Testis (tissue), 2 donors: ENCODE measurements at regions not wholly inside any gene's neighbourhood (a gene's known extent, or its start where the extent isn't known, plus 50 kb on each side); places are given as distances from the start of the nearest gene placed in this dataset.

Experiments used
- CTCF ChIP-seq, 3 experiments: fragments of 450-650 bp in 2 of 3; fragments of 200-600 bp in 1 of 3; sonication (generic) in 1 of 3; IDR thresholded peaks; one replicate each; pipeline ENCODE4 v1.5.1; 2016 to 2019; ENCODE audit warnings: antibody characterized with exemption in 3 of 3, mild to moderate bottlenecking in 2 of 3, moderate library complexity in 1 of 3
- POLR2A ChIP-seq: fragments of 450-650 bp; IDR thresholded peaks from one replicate; pipeline ENCODE4 v1.6.1; 2017; ENCODE audit warnings: antibody characterized with exemption, mild to moderate bottlenecking, moderate library complexity

- no peak for TF ChIP-seq POLR2A
- no peak for TF ChIP-seq CTCF (IDR thresholded peaks at IDR 0.05)
These were observed 455.0 kb downstream of the GJA1 start for GRCh38 chr6:121890307-121890910.
